HL-60 (cell line): ENCODE measurements at regions not wholly inside any gene's neighbourhood (a gene's known extent, or its start where the extent isn't known, plus 50 kb on each side); places are given as distances from the start of the nearest gene placed in this dataset.

Source experiments
- GABPA ChIP-seq: IDR thresholded peaks from 2 replicates; pipeline ENCODE4 v1.6.1; 2012; ENCODE audit warnings: low read depth
- SPI1 ChIP-seq: IDR thresholded peaks from 2 replicates; pipeline ENCODE4 v1.6.1; 2012; ENCODE audit warnings: low read depth, mild to moderate bottlenecking, borderline replicate concordance
- TF ChIP-seq, protein P1 (sequence below): IDR thresholded peaks from one replicate; pipeline ENCODE4 v1.5.1; 2011; ENCODE audit warnings: low read length, control low read depth, inconsistent platforms; ENCODE audit not compliant: insufficient read depth
- TF ChIP-seq, protein P2 (sequence below): IDR thresholded peaks from 2 replicates; pipeline ENCODE4 v1.6.1; 2012; ENCODE audit warnings: low read depth; ENCODE audit not compliant: insufficient replicate concordance

DNA sequence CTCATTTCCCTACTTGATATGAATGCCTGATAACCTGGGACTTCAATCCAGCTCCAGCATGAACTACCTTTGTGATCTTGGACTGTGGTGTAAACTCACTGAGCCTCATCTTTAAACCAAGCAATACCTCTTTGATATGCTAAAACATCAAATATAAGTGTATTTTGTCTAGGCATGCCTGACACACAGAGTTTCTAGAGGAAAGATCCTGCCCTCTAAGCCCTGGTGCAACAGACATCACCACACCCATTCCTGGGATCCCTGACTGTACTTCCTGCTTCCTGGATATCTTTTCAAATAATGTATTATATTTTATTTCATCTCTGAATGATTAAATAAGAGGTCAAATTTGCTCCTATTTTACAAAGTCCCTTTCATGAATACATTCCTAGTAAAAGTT lies 55.8 kb downstream of the ANXA2R start:
- TF ChIP-seq, protein P1, sequence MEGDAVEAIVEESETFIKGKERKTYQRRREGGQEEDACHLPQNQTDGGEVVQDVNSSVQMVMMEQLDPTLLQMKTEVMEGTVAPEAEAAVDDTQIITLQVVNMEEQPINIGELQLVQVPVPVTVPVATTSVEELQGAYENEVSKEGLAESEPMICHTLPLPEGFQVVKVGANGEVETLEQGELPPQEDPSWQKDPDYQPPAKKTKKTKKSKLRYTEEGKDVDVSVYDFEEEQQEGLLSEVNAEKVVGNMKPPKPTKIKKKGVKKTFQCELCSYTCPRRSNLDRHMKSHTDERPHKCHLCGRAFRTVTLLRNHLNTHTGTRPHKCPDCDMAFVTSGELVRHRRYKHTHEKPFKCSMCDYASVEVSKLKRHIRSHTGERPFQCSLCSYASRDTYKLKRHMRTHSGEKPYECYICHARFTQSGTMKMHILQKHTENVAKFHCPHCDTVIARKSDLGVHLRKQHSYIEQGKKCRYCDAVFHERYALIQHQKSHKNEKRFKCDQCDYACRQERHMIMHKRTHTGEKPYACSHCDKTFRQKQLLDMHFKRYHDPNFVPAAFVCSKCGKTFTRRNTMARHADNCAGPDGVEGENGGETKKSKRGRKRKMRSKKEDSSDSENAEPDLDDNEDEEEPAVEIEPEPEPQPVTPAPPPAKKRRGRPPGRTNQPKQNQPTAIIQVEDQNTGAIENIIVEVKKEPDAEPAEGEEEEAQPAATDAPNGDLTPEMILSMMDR: no peak
- TF ChIP-seq GABPA: no peak
- TF ChIP-seq, protein P2, sequence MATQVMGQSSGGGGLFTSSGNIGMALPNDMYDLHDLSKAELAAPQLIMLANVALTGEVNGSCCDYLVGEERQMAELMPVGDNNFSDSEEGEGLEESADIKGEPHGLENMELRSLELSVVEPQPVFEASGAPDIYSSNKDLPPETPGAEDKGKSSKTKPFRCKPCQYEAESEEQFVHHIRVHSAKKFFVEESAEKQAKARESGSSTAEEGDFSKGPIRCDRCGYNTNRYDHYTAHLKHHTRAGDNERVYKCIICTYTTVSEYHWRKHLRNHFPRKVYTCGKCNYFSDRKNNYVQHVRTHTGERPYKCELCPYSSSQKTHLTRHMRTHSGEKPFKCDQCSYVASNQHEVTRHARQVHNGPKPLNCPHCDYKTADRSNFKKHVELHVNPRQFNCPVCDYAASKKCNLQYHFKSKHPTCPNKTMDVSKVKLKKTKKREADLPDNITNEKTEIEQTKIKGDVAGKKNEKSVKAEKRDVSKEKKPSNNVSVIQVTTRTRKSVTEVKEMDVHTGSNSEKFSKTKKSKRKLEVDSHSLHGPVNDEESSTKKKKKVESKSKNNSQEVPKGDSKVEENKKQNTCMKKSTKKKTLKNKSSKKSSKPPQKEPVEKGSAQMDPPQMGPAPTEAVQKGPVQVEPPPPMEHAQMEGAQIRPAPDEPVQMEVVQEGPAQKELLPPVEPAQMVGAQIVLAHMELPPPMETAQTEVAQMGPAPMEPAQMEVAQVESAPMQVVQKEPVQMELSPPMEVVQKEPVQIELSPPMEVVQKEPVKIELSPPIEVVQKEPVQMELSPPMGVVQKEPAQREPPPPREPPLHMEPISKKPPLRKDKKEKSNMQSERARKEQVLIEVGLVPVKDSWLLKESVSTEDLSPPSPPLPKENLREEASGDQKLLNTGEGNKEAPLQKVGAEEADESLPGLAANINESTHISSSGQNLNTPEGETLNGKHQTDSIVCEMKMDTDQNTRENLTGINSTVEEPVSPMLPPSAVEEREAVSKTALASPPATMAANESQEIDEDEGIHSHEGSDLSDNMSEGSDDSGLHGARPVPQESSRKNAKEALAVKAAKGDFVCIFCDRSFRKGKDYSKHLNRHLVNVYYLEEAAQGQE: no peak
- TF ChIP-seq SPI1: no peak
